Endothelial cell (in vitro differentiated cells): ENCODE measurements at regions not wholly inside any gene's neighbourhood (a gene's known extent, or its start where the extent isn't known, plus 50 kb on each side); places are given as distances from the start of the nearest gene placed in this dataset.

Experiments used
- DNase-seq: peaks from one replicate; pipeline ENCODE4 v3.0.0; 2021; ENCODE audit warnings: low spot score
- H3K27ac Mint-ChIP-seq: one replicate; pipeline ENCODE4 v1.8.0; 2021; ENCODE audit warnings: mixed read lengths, inconsistent platforms; ENCODE audit not compliant: unreplicated experiment
- H3K27me3 Mint-ChIP-seq: one replicate; pipeline ENCODE4 v1.8.0; 2021; ENCODE audit warnings: mild to moderate bottlenecking, moderate library complexity, mixed read lengths, inconsistent platforms; ENCODE audit not compliant: unreplicated experiment
- H3K36me3 Mint-ChIP-seq: one replicate; pipeline ENCODE4 v1.8.0; 2021; ENCODE audit warnings: mild to moderate bottlenecking, low read depth, mixed read lengths, inconsistent platforms; ENCODE audit not compliant: unreplicated experiment
- H3K4me1 Mint-ChIP-seq: one replicate; pipeline ENCODE4 v1.8.0; 2021; ENCODE audit warnings: mild to moderate bottlenecking, mixed read lengths, inconsistent platforms; ENCODE audit not compliant: unreplicated experiment
- H3K4me3 Mint-ChIP-seq: one replicate; pipeline ENCODE4 v1.8.0; 2021; ENCODE audit warnings: mild to moderate bottlenecking, mixed read lengths, inconsistent platforms; ENCODE audit not compliant: unreplicated experiment
- H3K9me3 Mint-ChIP-seq: one replicate; pipeline ENCODE4 v1.8.0; 2021; ENCODE audit warnings: mixed read lengths, inconsistent platforms; ENCODE audit not compliant: unreplicated experiment
- TF ChIP-seq, protein P1 (sequence below): fragments of 200-600 bp; sonication (generic); IDR thresholded peaks from one replicate; pipeline ENCODE4 v1.5.0; 2021; ENCODE audit warnings: antibody characterized with exemption; ENCODE audit not compliant: unreplicated experiment

DNA sequence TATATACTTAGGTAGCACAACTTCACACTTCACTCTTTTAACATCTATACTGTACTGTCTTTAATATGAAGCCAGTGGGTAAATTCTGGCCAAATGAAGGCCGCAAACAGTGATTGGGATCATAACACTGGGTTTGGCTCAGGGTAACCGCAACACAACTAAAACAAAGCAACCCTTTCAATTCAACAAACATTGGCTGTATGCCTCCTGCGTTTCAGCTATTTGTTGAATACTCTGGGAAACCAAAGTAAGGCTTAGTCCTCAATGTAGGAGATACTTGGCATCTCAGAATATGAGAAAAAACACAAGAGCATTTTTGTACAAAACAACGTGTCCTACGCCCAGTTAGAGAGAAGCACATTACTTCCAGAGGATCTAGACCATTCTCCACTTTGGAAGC is 693.3 kb upstream of the KLHL29 start:
- no peaks in the 10 kb centered on the region for H3K36me3 Mint-ChIP-seq

DNA sequence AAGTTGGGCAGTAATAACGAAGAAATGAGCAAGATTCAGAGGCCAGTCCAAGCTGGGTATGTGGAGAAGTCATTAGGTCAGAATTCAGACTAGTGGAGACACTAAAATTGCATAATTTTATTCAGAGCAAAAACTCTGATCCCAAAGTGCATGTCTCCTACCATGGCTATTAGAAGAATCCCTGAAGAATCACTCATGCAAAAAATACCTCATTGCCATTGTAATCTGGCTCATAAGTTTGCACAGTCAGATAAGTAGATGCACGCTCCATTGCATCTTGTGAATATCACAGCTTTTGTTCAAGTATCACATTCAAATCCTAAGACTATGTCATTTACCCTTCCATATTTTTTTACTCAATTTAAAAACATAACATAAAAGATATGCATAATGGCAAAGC is 692.2 kb upstream of the KLHL29 start:
- Mint-ChIP-seq H3K36me3 (no peaks in the 10 kb centered on the region), H3K4me3 (no peak overlapping the region), H3K27me3 (peaks cover 2% of the 10 kb centered on the region), H3K27ac (no peak overlapping the region), H3K4me1 (no peaks in the 10 kb centered on the region), H3K9me3 (no peaks in the 10 kb centered on the region)
- TF ChIP-seq, protein P1, sequence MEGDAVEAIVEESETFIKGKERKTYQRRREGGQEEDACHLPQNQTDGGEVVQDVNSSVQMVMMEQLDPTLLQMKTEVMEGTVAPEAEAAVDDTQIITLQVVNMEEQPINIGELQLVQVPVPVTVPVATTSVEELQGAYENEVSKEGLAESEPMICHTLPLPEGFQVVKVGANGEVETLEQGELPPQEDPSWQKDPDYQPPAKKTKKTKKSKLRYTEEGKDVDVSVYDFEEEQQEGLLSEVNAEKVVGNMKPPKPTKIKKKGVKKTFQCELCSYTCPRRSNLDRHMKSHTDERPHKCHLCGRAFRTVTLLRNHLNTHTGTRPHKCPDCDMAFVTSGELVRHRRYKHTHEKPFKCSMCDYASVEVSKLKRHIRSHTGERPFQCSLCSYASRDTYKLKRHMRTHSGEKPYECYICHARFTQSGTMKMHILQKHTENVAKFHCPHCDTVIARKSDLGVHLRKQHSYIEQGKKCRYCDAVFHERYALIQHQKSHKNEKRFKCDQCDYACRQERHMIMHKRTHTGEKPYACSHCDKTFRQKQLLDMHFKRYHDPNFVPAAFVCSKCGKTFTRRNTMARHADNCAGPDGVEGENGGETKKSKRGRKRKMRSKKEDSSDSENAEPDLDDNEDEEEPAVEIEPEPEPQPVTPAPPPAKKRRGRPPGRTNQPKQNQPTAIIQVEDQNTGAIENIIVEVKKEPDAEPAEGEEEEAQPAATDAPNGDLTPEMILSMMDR = no peak
- no peak for DNase-seq

More for the DNA sequence above, 693.3 kb upstream of the KLHL29 start:
- Mint-ChIP-seq H3K4me1 (no peaks in the 10 kb centered on the region), H3K27ac (no peak overlapping the region), H3K9me3 (no peaks in the 10 kb centered on the region), H3K4me3 (no peak overlapping the region), H3K27me3 (peaks cover 2% of the 10 kb centered on the region)
- TF ChIP-seq, protein P1 = no peak
- DNase-seq = no peak

- no peaks in the 10 kb centered on the region for H3K4me1 Mint-ChIP-seq
- no peak overlapping the region for H3K27ac Mint-ChIP-seq
- H3K9me3 Mint-ChIP-seq = no peaks in the 10 kb centered on the region
- TF ChIP-seq, protein P1 = no peak
- no peak for DNase-seq
- H3K36me3 Mint-ChIP-seq = no peaks in the 10 kb centered on the region
- no peak overlapping the region for H3K4me3 Mint-ChIP-seq
- peaks cover 2% of the 10 kb centered on the region for H3K27me3 Mint-ChIP-seq
These were observed 690.7 kb upstream of the KLHL29 start for GRCh38 chr2:22694300-22694699.

DNA sequence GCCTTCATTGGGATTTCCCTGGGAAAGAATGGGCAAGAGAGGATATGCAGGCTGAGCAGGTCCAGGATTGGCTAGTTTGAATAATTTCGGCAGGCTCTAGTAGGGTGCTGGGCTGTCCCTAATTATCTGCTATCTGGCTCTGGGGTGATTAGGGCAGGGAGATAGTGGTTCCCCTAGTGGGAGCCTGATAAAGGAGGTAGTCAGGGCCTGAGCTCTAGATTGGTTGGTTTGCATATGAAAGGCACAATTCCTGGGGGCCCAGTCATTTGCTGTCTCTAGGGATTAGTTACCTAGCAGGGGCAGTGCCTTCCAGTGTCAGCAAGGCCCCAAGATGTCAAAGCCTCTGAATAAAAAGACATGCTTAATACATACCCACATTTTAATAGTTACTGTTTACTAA is 690.1 kb upstream of the KLHL29 start:
- no peaks in the 10 kb centered on the region for H3K9me3 Mint-ChIP-seq
- no peak overlapping the region for H3K27ac Mint-ChIP-seq
- H3K36me3 Mint-ChIP-seq = no peaks in the 10 kb centered on the region
- no peaks in the 10 kb centered on the region for H3K4me1 Mint-ChIP-seq
- no peak for DNase-seq
- peaks cover 2% of the 10 kb centered on the region for H3K27me3 Mint-ChIP-seq
- H3K4me3 Mint-ChIP-seq = no peak overlapping the region
- TF ChIP-seq, protein P1 = no peak

DNA sequence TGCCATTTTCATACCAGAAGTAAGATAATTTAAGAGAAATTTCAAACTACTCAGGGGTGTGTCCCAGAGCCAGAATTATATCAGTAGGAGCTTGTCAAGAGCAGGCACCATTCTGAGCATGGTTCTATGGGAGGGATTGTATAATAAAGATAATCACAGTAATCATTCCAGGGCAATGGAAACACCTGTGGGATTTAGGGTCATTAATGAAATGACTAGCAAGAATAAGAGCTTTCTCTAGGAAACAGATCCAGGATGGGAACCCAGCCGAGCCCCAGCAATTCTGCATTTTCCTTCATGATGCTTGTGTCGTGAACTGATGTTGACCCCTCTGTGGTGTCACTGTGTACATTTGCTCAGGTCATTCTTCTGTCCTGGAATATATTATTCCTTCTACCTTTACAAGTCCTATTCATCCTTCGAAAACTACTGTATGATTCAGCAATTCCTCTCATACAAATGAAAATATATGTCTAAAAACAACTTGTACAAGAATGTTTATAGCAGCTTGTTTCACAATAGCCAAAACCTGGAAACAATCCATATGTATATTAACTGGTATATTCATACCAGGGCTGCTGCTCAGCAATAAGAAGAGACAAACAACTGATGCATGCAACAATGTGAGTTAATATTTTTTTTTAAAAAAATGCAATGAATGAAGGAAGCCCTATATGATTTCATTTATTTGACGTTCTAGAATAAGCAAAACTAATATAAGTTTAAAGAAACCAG is 687.8 kb upstream of the KLHL29 start:
- no peaks in the 10 kb centered on the region for H3K36me3 Mint-ChIP-seq
- TF ChIP-seq, protein P1 = no peak
- no peaks in the 10 kb centered on the region for H3K9me3 Mint-ChIP-seq
- H3K4me1 Mint-ChIP-seq = no peaks in the 10 kb centered on the region
- H3K4me3 Mint-ChIP-seq = no peak overlapping the region
- H3K27ac Mint-ChIP-seq = no peak overlapping the region
- no peak for DNase-seq
- H3K27me3 Mint-ChIP-seq = no peaks in the 10 kb centered on the region
